GM12878 (cell line): ENCODE measurements at regions not wholly inside any gene's neighbourhood (a gene's known extent, or its start where the extent isn't known, plus 50 kb on each side); places are given as distances from the start of the nearest gene placed in this dataset.

Experiments
- ATAC-seq: fragments of 200-7000 bp; cut with Tn5 transposase; 3 replicates; pipeline ENCODE4 v1.9.1; 2020; ENCODE audit warnings: mild to moderate bottlenecking, moderate library complexity
- BruUV-seq: library from RNA; stranded (reverse); fragments of 400-500 nt; replicated peaks from 2 replicates; lab custom pipeline; 2021; lab: Mats Ljungman, UMichigan
- CTCF ChIA-PET: fragments of 300-600 bp; sonication (Branson Sonifier 250); formaldehyde crosslinking; extraction: SDS; loops from one replicate; lab custom pipeline; 2021; ENCODE audit warnings: inconsistent platforms; lab: Yijun Ruan, JAX
- POLR2A ChIA-PET: fragments of 350-600 bp; formaldehyde crosslinking; extraction: SDS; loops from one replicate; lab custom pipeline; 2021; ENCODE audit warnings: inconsistent platforms; lab: Charles Lee
- RAD21 ChIA-PET: fragments of 300-600 bp; sonication (Branson Sonifier 250); formaldehyde crosslinking; loops from one replicate; lab custom pipeline; 2023; ENCODE audit warnings: antibody characterized with exemption; ENCODE audit not compliant: unreplicated experiment; lab: Charles Lee
- SMC1A ChIA-PET: fragments of 300-600 bp; sonication (Branson Sonifier 250); formaldehyde crosslinking; loops from one replicate; lab custom pipeline; 2023; ENCODE audit not compliant: unreplicated experiment, uncharacterized antibody; lab: Charles Lee
- DNase-seq: peaks from one replicate; pipeline ENCODE4 v3.0.0-alpha.2; 2011; ENCODE audit warnings: low read depth, low spot score
- FAIRE-seq: peaks from 3 replicates; lab custom pipeline; 2011; peaks lifted over from hg19 to GRCh38; lab: Jason Lieb, UNC
- H2AFZ ChIP-seq: 2 replicates; pipeline ENCODE4 v1.6.0; 2011; ENCODE audit warnings: low read depth, low read length, control low read depth; ENCODE audit not compliant: control insufficient read depth
- H3K27ac ChIP-seq: 2 replicates; pipeline ENCODE4 v1.5.1; 2011; ENCODE audit warnings: control low read depth; ENCODE audit not compliant: control insufficient read depth, insufficient read depth
- H3K27me3 ChIP-seq, 2 experiments: replicated peaks in 1 of 2; 2 replicates each; pipeline versions ENCODE4 v1.6.0 to v1.6.1; 2011; ENCODE audit warnings: low read length in 1 of 2; ENCODE audit not compliant: control insufficient read depth in 2 of 2, insufficient read depth in 2 of 2
- H3K36me3 ChIP-seq, 2 experiments: 2 replicates each; pipeline ENCODE4 v1.5.1; 2011; ENCODE audit warnings: low read length in 1 of 2; ENCODE audit not compliant: control insufficient read depth in 2 of 2, insufficient read depth in 2 of 2
- H3K4me1 ChIP-seq: 2 replicates; pipeline ENCODE4 v1.6.1; 2011; ENCODE audit warnings: mild to moderate bottlenecking, low read length, moderate library complexity, mixed read lengths; ENCODE audit not compliant: control insufficient read depth, insufficient read depth
- H3K4me2 ChIP-seq: 2 replicates; pipeline ENCODE4 v1.6.0; 2011; ENCODE audit warnings: control low read depth; ENCODE audit not compliant: control insufficient read depth, insufficient read depth
- H3K4me3 ChIP-seq: fragments of 200-600 bp; sonication (generic); 2 replicates; pipeline ENCODE4 v1.5.1; 2016
- H3K79me2 ChIP-seq: 2 replicates; pipeline ENCODE4 v1.6.0; 2011; ENCODE audit warnings: low read length; ENCODE audit not compliant: control insufficient read depth, insufficient read depth
- H3K9ac ChIP-seq: 2 replicates; pipeline ENCODE4 v1.8.0; 2011; ENCODE audit warnings: low read length, control low read depth, mixed read lengths; ENCODE audit not compliant: control insufficient read depth, insufficient read depth
- H3K9me3 ChIP-seq: replicated peaks from 3 replicates; pipeline ENCODE4 v1.5.1; 2011; ENCODE audit warnings: mild to moderate bottlenecking, low read length; ENCODE audit not compliant: control insufficient read depth, insufficient read depth
- H4K20me1 ChIP-seq: 2 replicates; pipeline ENCODE4 v1.6.0; 2011; ENCODE audit not compliant: control insufficient read depth, insufficient read depth
- ATF3 ChIP-seq: IDR thresholded peaks from 2 replicates; pipeline ENCODE4 v1.6.1; 2011; ENCODE audit warnings: low read depth, mild to moderate bottlenecking, low read length, moderate library complexity, borderline replicate concordance; ENCODE audit errors: extremely low read depth
- CUX1 ChIP-seq: IDR thresholded peaks from 2 replicates; pipeline ENCODE4 v1.6.1; 2012; ENCODE audit warnings: improper control_type of control experiment, low read depth, low read length; ENCODE audit not compliant: insufficient replicate concordance
- FOS ChIP-seq: IDR thresholded peaks from 3 replicates; pipeline ENCODE4 v1.6.1; 2011; ENCODE audit warnings: borderline replicate concordance; ENCODE audit not compliant: insufficient read length; ENCODE audit errors: extremely low read depth
- HCFC1 ChIP-seq: fragments of 150-350 bp; IDR thresholded peaks from 2 replicates; pipeline ENCODE4 v1.6.1; 2014; ENCODE audit warnings: low read length
- IRF3 ChIP-seq: fragments of 450-650 bp; IDR thresholded peaks from 2 replicates; pipeline ENCODE4 v1.6.1; 2014; ENCODE audit warnings: mild to moderate bottlenecking
- LARP7 ChIP-seq: fragments of 450-650 bp; IDR thresholded peaks from 2 replicates; pipeline ENCODE4 v1.6.1; 2017; ENCODE audit warnings: mild to moderate bottlenecking
- MTA2 ChIP-seq: fragments of 450-650 bp; IDR thresholded peaks from 2 replicates; pipeline ENCODE4 v1.6.1; 2016; ENCODE audit warnings: low read depth, mild to moderate bottlenecking, moderate library complexity
- NFYB ChIP-seq: IDR thresholded peaks from 2 replicates; pipeline ENCODE4 v1.6.1; 2011; ENCODE audit warnings: low read depth, mild to moderate bottlenecking, low read length, improper control_type of control experiment, moderate library complexity; ENCODE audit not compliant: insufficient read depth
- PML ChIP-seq: IDR thresholded peaks from 2 replicates; pipeline ENCODE4 v1.6.1; 2012; ENCODE audit warnings: low read length, inconsistent platforms
- RB1 ChIP-seq: fragments of 450-650 bp; formaldehyde crosslinking; IDR thresholded peaks from 2 replicates; pipeline ENCODE4 v1.6.1; 2017; ENCODE audit warnings: mild to moderate bottlenecking, borderline replicate concordance
- SRF ChIP-seq, 2 experiments: IDR thresholded peaks; 2 replicates each; pipeline ENCODE4 v1.6.1; 2011; ENCODE audit warnings: low read depth in 2 of 2, low read length in 2 of 2, mild to moderate bottlenecking in 1 of 2, moderate library complexity in 1 of 2
- TCF7 ChIP-seq: IDR thresholded peaks from 2 replicates; pipeline ENCODE4 v1.6.1; 2014; ENCODE audit warnings: antibody characterized with exemption, borderline replicate concordance
- USF2 ChIP-seq: IDR thresholded peaks from 2 replicates; pipeline ENCODE4 v1.6.1; 2011; ENCODE audit warnings: low read depth, low read length, improper control_type of control experiment, borderline replicate concordance
- ZBTB33 ChIP-seq: fragments of 450-650 bp; IDR thresholded peaks from 2 replicates; pipeline ENCODE4 v1.6.1; 2017; ENCODE audit warnings: mild to moderate bottlenecking
- in situ Hi-C: fragments of 300-500 bp; cut with MboI; formaldehyde crosslinking; loops from 9 replicates; pipeline ENCODE4 v1.14.3; 2018; ENCODE audit warnings: mixed read lengths
- intact Hi-C: fragments of 100-400 bp; cut with micrococcal nuclease; formaldehyde crosslinking; loops from one replicate; pipeline ENCODE4 v1.14.2; 2022; ENCODE audit not compliant: unreplicated experiment

- TF ChIP-seq NFYB (no peak), IRF3 (no peak), ATF3 (no peak), LARP7 (no peak)
Observed at GRCh38 chr2:211175956-211176355, 619.6 kb downstream of the CPS1 start (continued).

GRCh38 chr2:211176514-211177141, 620.2 kb downstream of the CPS1 start:
- ATAC-seq (no peak), FAIRE-seq (no peak)
- CTCF ChIA-PET: interaction anchor here (0.7 kb wide), 1 partner anchor 87 kb away, joined by 3 read pairs; no protein-coding TSS in a partner anchor

More at GRCh38 chr2:211176514-211177141, 620.2 kb downstream of the CPS1 start:
- ChIA-PET RAD21 (no interaction called here), SMC1A (no interaction called here)
- no peaks in the 10 kb centered on the region for H3K79me2 ChIP-seq
- H3K9ac ChIP-seq: no peak overlapping the region
- H3K36me3 ChIP-seq: no peaks in the 10 kb centered on the region
- no peak overlapping the region for H3K4me2 ChIP-seq
- H2AFZ ChIP-seq: no peak overlapping the region
- BruUV-seq: no TSS peak
- in situ Hi-C loops: no loop called here
- H3K27ac ChIP-seq: no peak overlapping the region
- H3K27me3 ChIP-seq: no peaks in the 10 kb centered on the region
- TF ChIP-seq PML: no peak
- no peak for TF ChIP-seq FOS
- TF ChIP-seq ZBTB33: no peak
- no peak for TF ChIP-seq TCF7
- TF ChIP-seq RB1: no peak
- no peak for TF ChIP-seq MTA2
- TF ChIP-seq CUX1: no peak
- no peak for TF ChIP-seq USF2
- no peak for TF ChIP-seq HCFC1
- no peak for TF ChIP-seq SRF (IDR thresholded peaks at IDR 0.05; ENCODE audit: low read depth in 2 of 2, low read length in 2 of 2)
- TF ChIP-seq, all 136 proteins: peak for 0
- Histone ChIP-seq H3K4me3 (no peak overlapping the region), H3K4me1 (no peaks in the 10 kb centered on the region), H3K9me3 (no peaks in the 10 kb centered on the region), H4K20me1 (no peaks in the 10 kb centered on the region)
- no peak for DNase-seq
- POLR2A ChIA-PET: no interaction called here
- intact Hi-C loops: no loop called here
